Sciatic nerve (tissue), 2 donors: ENCODE measurements at regions not wholly inside any gene's neighbourhood (a gene's known extent, or its start where the extent isn't known, plus 50 kb on each side); places are given as distances from the start of the nearest gene placed in this dataset.
"Not testable (repeated sequence)": the region's sequence is repeated elsewhere in the genome, so short reads cannot be mapped to it uniquely, and the experiment has no call there.

Source experiments
- ATAC-seq: fragments of 200-7000 bp; cut with Tn5 transposase; one replicate; pipeline ENCODE4 v1.9.1; 2020; ENCODE audit warnings: mild to moderate bottlenecking, moderate library complexity
- DNase-seq: peaks from one replicate; pipeline ENCODE4 v3.0.0-alpha.2; 2020; ENCODE audit warnings: low spot score
- intact Hi-C: fragments of 100-400 bp; cut with DNase I; formaldehyde crosslinking; loops from one replicate; pipeline ENCODE4 v1.14.2; 2022
- donor health status: DM: no; HTN: no; CAD: no.
- donor health status: DM: no; HTN: no; CAD: no.

DNA sequence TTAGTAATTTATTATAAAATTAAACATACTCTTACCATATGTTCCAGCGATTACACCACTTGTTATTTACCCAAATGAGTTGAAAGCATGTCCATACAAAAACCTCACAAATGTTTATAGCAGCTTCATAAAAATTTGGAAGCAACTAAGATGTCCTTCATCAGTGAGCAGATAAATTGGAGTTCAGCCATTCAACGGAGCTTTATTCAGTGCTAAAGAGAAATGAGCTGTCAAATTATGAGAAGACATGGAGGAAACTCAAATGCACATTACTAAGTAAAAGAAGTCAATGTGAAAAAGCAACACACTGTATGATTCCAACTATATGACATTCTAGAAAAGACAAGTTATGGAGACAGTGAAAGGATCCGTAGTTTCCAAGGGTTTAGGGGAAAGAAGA, 606.7 kb upstream of the TMPRSS15 start:
- intact Hi-C loops = no loop called here
- no peak for DNase-seq

DNA sequence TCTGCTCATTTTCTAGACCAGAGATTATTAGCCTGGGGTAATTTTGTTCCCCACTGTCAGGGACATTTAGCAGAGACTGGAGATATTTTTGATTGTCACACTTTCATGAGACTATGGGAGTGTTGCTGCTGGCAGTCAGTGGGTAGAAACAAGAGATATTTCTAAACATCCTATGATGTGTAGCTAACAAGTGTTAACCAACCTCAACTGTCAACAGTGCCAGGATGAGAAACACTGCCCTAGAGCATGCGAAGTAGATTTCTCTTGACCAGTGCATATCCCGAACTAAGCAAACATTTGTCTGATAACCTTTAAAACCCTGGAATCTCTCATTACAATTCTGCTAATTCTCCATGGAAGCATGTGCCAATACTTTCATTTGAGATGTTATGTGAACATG, 607.4 kb upstream of the TMPRSS15 start:
- DNase-seq (no peak), ATAC-seq (no peak)
- intact Hi-C loops = no loop called here

More for the DNA sequence above, 606.7 kb upstream of the TMPRSS15 start:
- no peak for ATAC-seq

- no peak for DNase-seq
- ATAC-seq = no peak
- intact Hi-C loops = no loop called here
These were observed 607.9 kb upstream of the TMPRSS15 start for GRCh38 chr21:19011451-19011850.

GRCh38 chr21:19013916-19014315, 610.3 kb upstream of the TMPRSS15 start:
- ATAC-seq = no peak
- intact Hi-C loops = no loop called here
- no peak for DNase-seq

- intact Hi-C loops = no loop called here
- DNase-seq (no peak), ATAC-seq (no peak)
These were observed 614.9 kb upstream of the TMPRSS15 start for GRCh38 chr21:19018529-19018928.

DNA sequence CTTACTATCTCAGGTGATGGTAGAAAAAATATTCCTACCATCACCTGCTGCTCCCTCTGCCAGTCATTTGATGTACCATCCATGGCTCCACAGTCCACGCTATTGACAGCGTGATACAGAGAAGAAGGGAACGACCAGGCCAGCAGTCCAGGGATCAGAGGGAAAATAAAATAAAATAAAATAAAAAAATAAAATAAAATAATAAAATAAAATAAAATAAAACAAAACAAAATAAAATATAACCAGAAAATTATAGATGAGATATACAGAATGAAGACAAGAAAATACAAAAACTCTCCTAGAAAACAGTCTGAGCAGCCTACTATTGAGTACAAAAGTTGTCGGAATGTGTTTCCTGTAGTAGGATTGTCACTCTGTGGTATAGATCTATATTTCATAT, 619.4 kb upstream of the TMPRSS15 start:
- ATAC-seq (no peak), DNase-seq (no peak)
- intact Hi-C loops = no loop called here

DNA sequence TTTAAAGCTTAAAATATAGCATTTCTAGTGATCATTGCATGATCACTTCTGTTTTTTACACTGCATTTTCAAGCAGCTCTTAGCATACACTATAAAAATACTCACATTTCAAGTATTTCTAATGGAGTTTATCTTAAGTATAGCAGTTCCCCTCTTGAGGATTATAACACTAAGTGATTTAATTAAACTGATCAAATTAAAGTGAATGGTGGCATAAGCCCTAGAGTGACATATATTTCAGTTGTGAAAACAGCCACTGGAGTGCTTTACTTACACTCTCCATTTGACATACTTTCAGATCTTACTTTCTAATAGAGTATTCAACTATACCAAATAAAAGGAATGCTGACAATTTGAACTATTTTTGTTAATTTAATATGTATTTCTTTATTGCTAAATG, 623.3 kb upstream of the TMPRSS15 start:
- ATAC-seq (no peak), DNase-seq (no peak)
- intact Hi-C loops = no loop called here

DNA sequence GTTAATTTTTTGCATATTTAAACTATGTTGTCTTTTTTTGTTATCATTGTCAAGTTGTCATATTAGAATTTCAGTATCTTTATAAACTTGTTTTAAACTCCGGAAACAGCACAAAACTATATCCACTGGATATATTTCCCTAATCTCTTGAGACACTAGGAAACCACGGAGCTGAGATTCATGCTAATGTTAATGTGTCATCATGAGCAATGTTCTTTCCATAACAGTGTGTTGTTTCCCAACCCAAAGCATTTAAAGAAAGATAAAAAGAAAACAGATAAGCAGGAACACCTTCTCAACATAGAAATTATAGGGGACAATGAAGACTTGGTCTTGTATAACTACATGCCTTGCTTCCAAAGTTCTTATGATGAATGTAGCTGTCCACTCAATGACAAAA, 626.2 kb upstream of the TMPRSS15 start:
- intact Hi-C loops = no loop called here
- ATAC-seq = no peak

GRCh38 chr21:19031953-19032352, 628.4 kb upstream of the TMPRSS15 start:
- no peak for ATAC-seq
- intact Hi-C loops = no loop called here
- no peak for DNase-seq

More for the DNA sequence above, 626.2 kb upstream of the TMPRSS15 start:
- no peak for DNase-seq

DNA sequence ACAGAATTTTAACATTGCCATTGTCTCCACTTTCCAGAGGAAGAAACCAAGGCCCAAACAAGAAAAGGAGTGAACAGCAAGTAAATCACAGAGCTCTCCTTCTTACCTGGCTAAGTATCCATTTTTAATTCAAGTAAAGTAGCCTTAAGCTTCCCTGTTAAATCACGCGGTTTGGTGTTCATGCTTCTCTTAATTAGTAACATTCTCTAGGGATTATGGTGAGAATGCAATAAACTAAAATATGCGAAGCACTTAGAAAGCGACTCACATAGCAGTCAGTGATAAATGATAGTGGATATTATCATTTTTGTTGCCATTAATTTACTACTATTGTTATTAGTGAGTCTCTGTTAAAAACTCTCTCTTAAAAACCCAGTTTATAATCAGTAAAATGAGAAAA, 630.5 kb upstream of the TMPRSS15 start:
- intact Hi-C loops = no loop called here
- ATAC-seq = no peak
- DNase-seq = no peak

- intact Hi-C loops = no loop called here
- DNase-seq = no peak
These were observed 631.0 kb upstream of the TMPRSS15 start for GRCh38 chr21:19034560-19034959.

DNA sequence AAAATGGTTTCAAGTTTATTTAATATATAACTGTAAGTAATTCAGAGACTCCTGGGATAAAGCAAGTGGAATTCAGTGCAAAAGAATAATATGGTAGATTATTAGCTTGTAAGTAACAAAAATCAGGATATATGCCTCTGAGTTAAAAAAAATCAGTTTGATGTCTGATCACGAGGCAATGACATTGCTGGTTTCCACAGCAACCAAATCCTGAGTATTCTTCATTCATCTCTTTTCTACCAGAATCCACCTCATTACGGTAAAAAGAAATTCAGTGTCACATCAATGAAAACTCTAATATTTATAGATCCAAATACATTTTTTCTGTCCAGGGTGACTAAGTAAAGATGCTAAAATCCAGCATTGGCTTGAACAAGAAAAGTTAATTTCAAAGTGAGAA, 642.3 kb upstream of the TMPRSS15 start:
- DNase-seq (no peak), ATAC-seq (no peak)
- intact Hi-C loops = no loop called here

More at GRCh38 chr21:19034560-19034959, 631.0 kb upstream of the TMPRSS15 start:
- ATAC-seq = no peak

DNA sequence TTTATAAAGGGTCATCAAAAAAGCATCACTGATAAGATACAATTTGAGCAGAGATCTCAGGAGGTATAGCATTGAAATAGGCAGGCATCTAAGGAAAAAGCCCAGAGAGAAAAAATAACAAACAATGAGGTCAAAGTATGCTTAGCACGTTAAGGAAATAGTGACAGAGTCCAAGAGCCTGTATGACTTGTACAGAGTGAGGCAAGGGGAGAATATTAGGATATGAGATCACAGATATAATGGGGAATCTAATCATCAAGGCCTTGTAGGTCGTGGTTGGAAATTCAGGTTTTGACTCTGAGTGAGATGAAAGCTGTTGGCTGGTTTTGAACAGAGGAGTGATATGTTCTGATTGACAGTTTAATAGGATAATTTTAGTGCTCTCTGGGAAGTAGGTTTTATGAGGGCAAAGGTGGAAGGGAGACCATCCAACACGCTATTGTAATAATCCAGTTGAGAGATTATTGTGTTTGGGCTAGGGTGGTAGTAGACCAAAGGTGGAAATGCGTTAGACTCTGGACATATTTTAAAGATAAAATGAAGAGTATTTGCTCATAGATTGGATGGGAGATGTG, 644.6 kb upstream of the TMPRSS15 start:
- DNase-seq (no peak), ATAC-seq (no peak)
- intact Hi-C loops = no loop called here

- intact Hi-C loops = no loop called here
- ATAC-seq (no peak), DNase-seq (no peak)
These were observed 646.0 kb upstream of the TMPRSS15 start for GRCh38 chr21:19049567-19049966.

DNA sequence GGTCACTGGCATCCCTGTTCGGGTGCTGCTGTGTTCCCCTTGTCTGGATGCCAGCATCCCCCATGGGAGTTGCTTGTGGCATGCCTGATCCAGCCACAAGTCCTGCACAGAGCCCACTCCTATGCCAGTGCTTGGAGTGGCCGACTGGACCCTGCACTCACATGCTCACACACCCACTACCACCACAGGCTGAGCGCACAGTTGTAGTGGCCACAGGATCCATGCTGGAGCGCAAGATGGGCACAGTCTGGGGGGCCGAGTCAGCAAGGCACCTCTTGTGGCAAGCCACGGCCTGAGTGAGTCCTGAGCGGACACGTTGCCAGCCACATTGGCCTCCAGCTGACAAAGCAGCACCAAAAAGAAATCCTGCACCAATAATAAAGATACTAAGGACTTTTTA, 661.6 kb upstream of the TMPRSS15 start:
- no peak for DNase-seq
- intact Hi-C loops = no loop called here
- ATAC-seq = no peak

- intact Hi-C loops = loop anchor here (2.0 kb wide), 1 partner anchor 15 kb away; no protein-coding TSS in a partner anchor
- ATAC-seq (no peak), DNase-seq (no peak)
These were observed 672.4 kb upstream of the TMPRSS15 start for GRCh38 chr21:19076031-19076430.

- ATAC-seq = no peak
- no peak for DNase-seq
- intact Hi-C loops = no loop called here
These were observed 706.1 kb upstream of the TMPRSS15 start for GRCh38 chr21:19109694-19110093.

DNA sequence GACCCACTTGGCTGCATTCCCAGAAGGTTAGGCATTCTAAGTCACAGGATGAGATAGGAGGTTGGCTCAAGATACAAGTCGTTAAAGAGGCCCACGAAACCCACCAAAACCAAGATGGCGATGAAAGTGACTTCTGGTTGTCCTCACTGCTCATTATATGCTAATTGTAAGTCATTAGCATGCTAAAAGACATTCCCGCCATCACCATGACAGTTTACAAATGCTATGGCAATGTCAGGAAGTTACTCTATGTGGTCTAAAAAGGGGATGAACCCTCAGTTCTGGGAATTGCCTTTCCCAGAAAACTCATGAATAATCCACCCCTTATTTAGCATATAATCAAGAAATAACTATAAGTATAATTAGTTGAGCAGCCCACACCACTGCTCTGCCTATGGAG, 715.7 kb upstream of the TMPRSS15 start:
- DNase-seq, intact Hi-C loops, ATAC-seq: not testable (repeated sequence)

GRCh38 chr21:19120591-19120990, 717.0 kb upstream of the TMPRSS15 start:
- ATAC-seq = no peak
- DNase-seq = no peak

DNA sequence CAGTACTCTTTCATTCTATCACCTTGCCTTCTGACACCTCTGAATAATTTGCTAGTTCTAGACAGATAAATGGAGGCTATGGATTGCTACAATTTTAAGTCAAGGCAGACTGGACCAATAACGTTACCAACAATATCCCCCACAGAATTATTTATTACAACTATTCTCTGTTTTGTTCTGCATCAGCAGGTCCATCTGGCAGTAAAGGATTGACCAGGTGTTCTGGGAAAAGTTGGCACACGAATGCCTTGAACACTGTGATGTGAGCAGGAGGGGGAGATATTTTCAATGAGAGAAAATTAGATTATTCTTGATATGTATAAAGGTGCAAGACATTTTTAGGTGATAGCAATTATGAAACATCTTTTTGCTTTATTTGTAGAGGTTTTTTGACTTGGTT, 718.8 kb upstream of the TMPRSS15 start:
- ATAC-seq (no peak), DNase-seq (no peak)
- intact Hi-C loops = no loop called here

More at GRCh38 chr21:19120591-19120990, 717.0 kb upstream of the TMPRSS15 start:
- intact Hi-C loops = no loop called here

DNA sequence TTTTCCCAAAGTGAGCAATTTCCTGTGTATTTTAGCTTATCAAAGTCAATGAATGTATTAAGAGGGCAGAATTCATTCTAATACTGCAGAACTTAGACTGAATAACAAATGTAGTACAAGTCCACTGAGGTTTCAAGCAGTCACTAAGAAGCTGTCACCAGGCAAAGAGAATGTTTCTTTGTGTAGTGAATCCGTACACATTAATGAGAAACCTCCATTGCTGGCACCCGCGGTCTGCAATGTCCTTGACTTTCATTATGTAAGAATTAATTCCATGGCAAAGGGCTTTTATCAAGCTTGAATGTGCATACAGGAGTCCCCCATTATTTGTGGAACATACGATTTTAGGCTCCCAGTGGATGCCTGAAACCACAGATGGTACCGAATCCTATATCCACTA, 719.5 kb upstream of the TMPRSS15 start:
- no peak for DNase-seq
- intact Hi-C loops = no loop called here
- no peak for ATAC-seq
